ENCODE measurements at regions not wholly inside any gene's neighbourhood (a gene's known extent, or its start where the extent isn't known, plus 50 kb on each side); places are given as distances from the start of the nearest gene placed in this dataset.
"Not testable (repeated sequence)": the region's sequence is repeated elsewhere in the genome, so short reads cannot be mapped to it uniquely, and the experiment has no call there.

- H3K9me3 ChIP-seq, result no peaks in the 10 kb centered on the region
- 78 to 82% methylated on average over 4 of the region's 4 CpGs for WGBS, 2 donors
- H3K27ac ChIP-seq, result no peak overlapping the region
- no peaks in the 10 kb centered on the region for H3K36me3 ChIP-seq
- no peak for DNase-seq
- TF ChIP-seq, protein P1, sequence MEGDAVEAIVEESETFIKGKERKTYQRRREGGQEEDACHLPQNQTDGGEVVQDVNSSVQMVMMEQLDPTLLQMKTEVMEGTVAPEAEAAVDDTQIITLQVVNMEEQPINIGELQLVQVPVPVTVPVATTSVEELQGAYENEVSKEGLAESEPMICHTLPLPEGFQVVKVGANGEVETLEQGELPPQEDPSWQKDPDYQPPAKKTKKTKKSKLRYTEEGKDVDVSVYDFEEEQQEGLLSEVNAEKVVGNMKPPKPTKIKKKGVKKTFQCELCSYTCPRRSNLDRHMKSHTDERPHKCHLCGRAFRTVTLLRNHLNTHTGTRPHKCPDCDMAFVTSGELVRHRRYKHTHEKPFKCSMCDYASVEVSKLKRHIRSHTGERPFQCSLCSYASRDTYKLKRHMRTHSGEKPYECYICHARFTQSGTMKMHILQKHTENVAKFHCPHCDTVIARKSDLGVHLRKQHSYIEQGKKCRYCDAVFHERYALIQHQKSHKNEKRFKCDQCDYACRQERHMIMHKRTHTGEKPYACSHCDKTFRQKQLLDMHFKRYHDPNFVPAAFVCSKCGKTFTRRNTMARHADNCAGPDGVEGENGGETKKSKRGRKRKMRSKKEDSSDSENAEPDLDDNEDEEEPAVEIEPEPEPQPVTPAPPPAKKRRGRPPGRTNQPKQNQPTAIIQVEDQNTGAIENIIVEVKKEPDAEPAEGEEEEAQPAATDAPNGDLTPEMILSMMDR (IDR thresholded peaks at IDR 0.05), result no peak
- no peak overlapping the region for H3K4me3 ChIP-seq
- no peaks in the 10 kb centered on the region for H3K4me1 ChIP-seq
- FAIRE-seq, result no peak
- no peaks in the 10 kb centered on the region for H3K27me3 ChIP-seq
- intact Hi-C loops (cut with DNase I), result no loop called here
- no peak for ATAC-seq
Measured at GRCh38 chr7:20539201-20539600, 76.3 kb upstream of the ABCB5 start.

- Histone ChIP-seq H3K36me3 (no peaks in the 10 kb centered on the region), H3K27ac (no peak overlapping the region), H3K4me3 (no peak overlapping the region), H3K4me1 (no peaks in the 10 kb centered on the region), H3K27me3 (no peaks in the 10 kb centered on the region), H3K9me3 (no peaks in the 10 kb centered on the region)
- DNase-seq (no peak), FAIRE-seq (no peak), ATAC-seq (no peak)
- TF ChIP-seq, protein P1 (IDR thresholded peaks at IDR 0.05), result no peak
- WGBS, 2 donors, result 73 to 77% methylated on average over 6 of the region's 6 CpGs
- intact Hi-C loops (cut with DNase I), result no loop called here
Measured at GRCh38 chr7:20541608-20542349, 73.7 kb upstream of the ABCB5 start.

- ATAC-seq (peak in 3 of 4 donors; percentile 37 to 52 (median 38)), FAIRE-seq (no peak), DNase-seq (peak in 1 of 6 donors; percentile 14)
- intact Hi-C loops (cut with DNase I), result no loop called here
- H3K4me1 ChIP-seq, result no peaks in the 10 kb centered on the region
- no peaks in the 10 kb centered on the region for H3K27me3 ChIP-seq
- TF ChIP-seq, protein P1 (IDR thresholded peaks at IDR 0.05), result no peak
- no peak overlapping the region for H3K4me3 ChIP-seq
- H3K27ac ChIP-seq, result no peak overlapping the region
- 36 to 46% methylated on average over 1 of the region's 1 CpG for WGBS, 2 donors
- no peaks in the 10 kb centered on the region for H3K36me3 ChIP-seq
- no peaks in the 10 kb centered on the region for H3K9me3 ChIP-seq
Measured at GRCh38 chr7:20542594-20542993, 72.9 kb upstream of the ABCB5 start.

DNA sequence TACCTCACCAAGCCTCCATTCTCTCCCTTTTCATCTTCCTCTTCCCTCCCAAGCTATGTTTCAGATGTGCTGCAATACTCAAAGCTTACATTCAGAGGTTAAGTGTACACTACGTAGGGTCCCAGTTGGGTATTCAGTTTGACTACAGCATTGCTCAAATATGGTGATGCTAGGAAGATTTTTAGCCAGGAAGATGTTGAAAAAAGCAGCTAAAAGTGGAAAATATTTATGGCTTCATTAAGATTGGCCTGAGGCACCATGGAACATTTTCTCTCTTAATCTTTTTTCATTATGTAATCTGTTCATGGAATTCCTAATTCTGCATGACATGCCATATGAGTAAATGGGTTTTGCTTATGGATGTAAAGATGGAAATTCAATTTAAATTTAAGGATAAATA lies 72.0 kb upstream of the ABCB5 start:
- TF ChIP-seq, protein P1 (IDR thresholded peaks at IDR 0.05), result no peak
- no peaks in the 10 kb centered on the region for H3K27me3 ChIP-seq
- no peak overlapping the region for H3K27ac ChIP-seq
- DNase-seq, result no peak
- no peak for FAIRE-seq
- intact Hi-C loops (cut with DNase I), result no loop called here
- H3K4me1 ChIP-seq, result no peaks in the 10 kb centered on the region
- H3K4me3 ChIP-seq, result no peak overlapping the region
- H3K36me3 ChIP-seq, result no peaks in the 10 kb centered on the region
- no peak for ATAC-seq
- WGBS, 2 donors, result 58 to 72% methylated on average over 1 of the region's 1 CpG
- H3K9me3 ChIP-seq, result no peaks in the 10 kb centered on the region

DNA sequence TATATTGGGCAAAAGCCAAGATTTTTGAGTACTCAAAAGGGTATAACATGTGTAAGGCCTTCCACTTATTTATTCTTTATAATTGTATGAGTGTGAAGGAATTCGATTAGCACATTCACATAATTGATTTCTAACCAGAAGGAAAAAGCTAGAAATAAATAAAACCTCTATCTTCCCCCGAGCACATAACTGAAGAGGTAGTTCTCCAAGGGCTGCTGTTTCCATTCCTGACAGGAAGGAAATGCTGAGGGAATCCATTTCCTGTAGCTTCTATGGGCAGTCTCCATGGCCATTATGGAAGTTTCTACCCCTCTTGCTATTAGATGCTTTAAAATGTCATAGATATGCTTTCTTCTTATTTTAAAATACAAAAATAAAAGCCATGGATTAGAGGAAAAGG lies 70.5 kb upstream of the ABCB5 start:
- H3K36me3 ChIP-seq, result no peaks in the 10 kb centered on the region
- no peaks in the 10 kb centered on the region for H3K4me1 ChIP-seq
- H3K27me3 ChIP-seq, result no peaks in the 10 kb centered on the region
- ATAC-seq, result no peak
- no peak for DNase-seq
- H3K9me3 ChIP-seq, result no peaks in the 10 kb centered on the region
- H3K27ac ChIP-seq, result no peak overlapping the region
- FAIRE-seq, result no peak
- no peak overlapping the region for H3K4me3 ChIP-seq
- intact Hi-C loops (cut with DNase I), result no loop called here
- TF ChIP-seq, protein P1 (IDR thresholded peaks at IDR 0.05), result no peak
- 46 to 76% methylated on average over 2 of the region's 2 CpGs for WGBS, 2 donors

- ATAC-seq; FAIRE-seq; DNase-seq; H3K4me1 ChIP-seq; H3K4me3 ChIP-seq; H3K27me3 ChIP-seq; H3K9me3 ChIP-seq; intact Hi-C loops (cut with DNase I); H3K27ac ChIP-seq; H3K36me3 ChIP-seq: not testable (repeated sequence)
- WGBS, 2 donors, result 73 to 89% methylated on average over 10 of the region's 10 CpGs
Measured at GRCh38 chr7:20546958-20547357, 68.5 kb upstream of the ABCB5 start.
